ENCODE measurements at regions not wholly inside any gene's neighbourhood (a gene's known extent, or its start where the extent isn't known, plus 50 kb on each side); places are given as distances from the start of the nearest gene placed in this dataset.

DNA sequence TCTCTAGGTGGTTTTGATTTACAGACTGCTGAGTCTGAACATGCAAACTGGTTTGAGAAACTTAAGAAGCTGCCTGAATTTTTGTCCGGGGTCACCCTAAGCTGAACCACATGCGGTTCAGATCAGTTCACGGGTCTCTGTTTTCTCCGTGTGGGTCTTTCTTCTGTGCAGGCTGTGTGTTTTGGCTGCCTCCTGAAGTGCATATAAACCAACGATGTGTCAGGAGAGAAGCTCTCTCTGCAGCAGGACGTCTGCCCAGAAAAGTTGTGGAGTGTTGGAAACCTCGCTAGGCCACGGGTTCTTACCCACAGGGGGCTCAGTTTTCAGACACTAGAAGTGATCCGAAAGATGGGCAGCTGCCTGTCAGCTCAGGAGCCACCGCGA is 364.2 kb downstream of the IRX2 start:
- TF ChIP-seq, protein P1, sequence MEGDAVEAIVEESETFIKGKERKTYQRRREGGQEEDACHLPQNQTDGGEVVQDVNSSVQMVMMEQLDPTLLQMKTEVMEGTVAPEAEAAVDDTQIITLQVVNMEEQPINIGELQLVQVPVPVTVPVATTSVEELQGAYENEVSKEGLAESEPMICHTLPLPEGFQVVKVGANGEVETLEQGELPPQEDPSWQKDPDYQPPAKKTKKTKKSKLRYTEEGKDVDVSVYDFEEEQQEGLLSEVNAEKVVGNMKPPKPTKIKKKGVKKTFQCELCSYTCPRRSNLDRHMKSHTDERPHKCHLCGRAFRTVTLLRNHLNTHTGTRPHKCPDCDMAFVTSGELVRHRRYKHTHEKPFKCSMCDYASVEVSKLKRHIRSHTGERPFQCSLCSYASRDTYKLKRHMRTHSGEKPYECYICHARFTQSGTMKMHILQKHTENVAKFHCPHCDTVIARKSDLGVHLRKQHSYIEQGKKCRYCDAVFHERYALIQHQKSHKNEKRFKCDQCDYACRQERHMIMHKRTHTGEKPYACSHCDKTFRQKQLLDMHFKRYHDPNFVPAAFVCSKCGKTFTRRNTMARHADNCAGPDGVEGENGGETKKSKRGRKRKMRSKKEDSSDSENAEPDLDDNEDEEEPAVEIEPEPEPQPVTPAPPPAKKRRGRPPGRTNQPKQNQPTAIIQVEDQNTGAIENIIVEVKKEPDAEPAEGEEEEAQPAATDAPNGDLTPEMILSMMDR (IDR thresholded peaks at IDR 0.05): no peak
- no peak for TF ChIP-seq EZH2phosphoT487 (IDR thresholded peaks at IDR 0.05)

All from neural progenitor cell (in vitro differentiated cells).